Aorta (tissue), 5 donors: ENCODE measurements at regions not wholly inside any gene's neighbourhood (a gene's known extent, or its start where the extent isn't known, plus 50 kb on each side); places are given as distances from the start of the nearest gene placed in this dataset.

Experiments used
- ATAC-seq: fragments of 200-7000 bp; cut with Tn5 transposase; one replicate; pipeline ENCODE4 v1.9.1; 2022; ENCODE audit warnings: moderate library complexity; ENCODE audit not compliant: low FRiP score
- DNase-seq, 2 donors: peaks; one replicate each; pipeline ENCODE4 v3.0.0-alpha.2; 2020
- H3K27ac ChIP-seq, 2 donors: one replicate each; pipeline ENCODE4 v1.5.1; 2013; ENCODE audit warnings: low read length in 2 of 2, mild to moderate bottlenecking in 2 of 2, moderate library complexity in 2 of 2, control low read depth in 1 of 2, inconsistent platforms in 1 of 2, low read depth in 1 of 2
- H3K27me3 ChIP-seq, 2 donors: one replicate each; pipeline ENCODE4 v1.6.1; 2013; ENCODE audit warnings: control low read depth in 1 of 2, low read length in 1 of 2, mild to moderate bottlenecking in 1 of 2, moderate library complexity in 1 of 2; ENCODE audit not compliant: insufficient read depth in 2 of 2, control insufficient read depth in 1 of 2
- H3K36me3 ChIP-seq, 2 donors: one replicate each; pipeline ENCODE4 v1.6.1; 2013; ENCODE audit warnings: control low read depth in 1 of 2, low read length in 1 of 2, mild to moderate bottlenecking in 1 of 2; ENCODE audit not compliant: insufficient read depth in 2 of 2, control insufficient read depth in 1 of 2
- H3K4me1 ChIP-seq, 2 donors: one replicate each; pipeline ENCODE4 v1.6.1; 2013; ENCODE audit warnings: low read length in 2 of 2, control low read depth in 1 of 2, mild to moderate bottlenecking in 1 of 2, moderate library complexity in 1 of 2; ENCODE audit not compliant: insufficient read depth in 2 of 2, control insufficient read depth in 1 of 2
- H3K4me3 ChIP-seq, 2 donors: one replicate each; pipeline ENCODE4 v1.5.1; 2013; ENCODE audit warnings: low read length in 2 of 2, control low read depth in 1 of 2, mild to moderate bottlenecking in 1 of 2
- H3K9me3 ChIP-seq: one replicate; pipeline ENCODE4 v1.6.1; 2013; ENCODE audit warnings: mild to moderate bottlenecking, low read length; ENCODE audit not compliant: control insufficient read depth
- WGBS, 2 donors: extraction: QIAGEN DNeasy Blood & Tissue Kit; methylation state at CpG; one replicate each; pipeline ENCODE4 v1.1.7; 2013; 5-methylcytosine and 5-hydroxymethylcytosine counted together
- intact Hi-C, 2 donors: fragments of 100-400 bp; cut with DNase I; formaldehyde crosslinking; loops; one replicate each; pipeline versions ENCODE4 v1.14.2 to v1.15.0; 2022
- donor health status: healthy with polysubstance abuse.
- donor health status: Bipolar disorder and iron deficiency.
- donor health status: DM: no; HTN: no; CAD: no.
- donor health status: DM: no; HTN: no; CAD: no.
- donor health status: DM: yes; HTN: yes; CAD: no.

- 93 to 94% methylated on average over 13 of the region's 13 CpGs for WGBS, 2 donors
- intact Hi-C loops, result no loop called here
- H3K27ac ChIP-seq, result no peak overlapping the region
- ATAC-seq (no peak), DNase-seq (no peak)
- H3K4me1 ChIP-seq, result no peaks in the 10 kb centered on the region
- H3K36me3 ChIP-seq, result no peaks in the 10 kb centered on the region
- no peak overlapping the region for H3K4me3 ChIP-seq
- no peaks in the 10 kb centered on the region for H3K9me3 ChIP-seq
- H3K27me3 ChIP-seq, result no peaks in the 10 kb centered on the region
Observed at GRCh38 chr2:236396818-236397350, 132.7 kb upstream of the ASB18 start.

GRCh38 chr2:236397681-236398080, 133.5 kb upstream of the ASB18 start:
- WGBS, 2 donors, result 90 to 92% methylated on average over 4 of the region's 4 CpGs
- Histone ChIP-seq H3K4me1 (no peaks in the 10 kb centered on the region), H3K9me3 (no peaks in the 10 kb centered on the region), H3K27me3 (no peaks in the 10 kb centered on the region), H3K4me3 (no peak overlapping the region), H3K36me3 (no peaks in the 10 kb centered on the region), H3K27ac (no peak overlapping the region)
- ATAC-seq (no peak), DNase-seq (no peak)
- intact Hi-C loops, result no loop called here

- Histone ChIP-seq H3K36me3 (no peaks in the 10 kb centered on the region), H3K9me3 (no peaks in the 10 kb centered on the region), H3K27ac (no peak overlapping the region), H3K27me3 (no peaks in the 10 kb centered on the region), H3K4me3 (no peak overlapping the region), H3K4me1 (no peaks in the 10 kb centered on the region)
- DNase-seq (no peak), ATAC-seq (no peak)
- intact Hi-C loops, result no loop called here
- WGBS, 2 donors, result 91 to 97% methylated on average over 15 of the region's 15 CpGs
Observed at GRCh38 chr2:236399409-236399808, 135.2 kb upstream of the ASB18 start.

- H3K9me3 ChIP-seq, result no peaks in the 10 kb centered on the region
- H3K4me3 ChIP-seq, result no peak overlapping the region
- no peak overlapping the region for H3K27ac ChIP-seq
- H3K4me1 ChIP-seq, result no peaks in the 10 kb centered on the region
- no peak for ATAC-seq
- H3K27me3 ChIP-seq, result no peaks in the 10 kb centered on the region
- WGBS, 2 donors, result 95 to 96% methylated on average over 10 of the region's 10 CpGs
- DNase-seq, result no peak
- no peaks in the 10 kb centered on the region for H3K36me3 ChIP-seq
- intact Hi-C loops, result no loop called here
Observed at GRCh38 chr2:236400046-236400574, 135.9 kb upstream of the ASB18 start.

GRCh38 chr2:236400594-236401360, 136.6 kb upstream of the ASB18 start:
- no peak overlapping the region for H3K27ac ChIP-seq
- intact Hi-C loops, result no loop called here
- no peaks in the 10 kb centered on the region for H3K4me1 ChIP-seq
- DNase-seq, result no peak
- no peak for ATAC-seq
- 92 to 95% methylated on average over 20 of the region's 20 CpGs for WGBS, 2 donors
- H3K36me3 ChIP-seq, result no peaks in the 10 kb centered on the region
- no peaks in the 10 kb centered on the region for H3K9me3 ChIP-seq
- no peaks in the 10 kb centered on the region for H3K27me3 ChIP-seq
- H3K4me3 ChIP-seq, result no peak overlapping the region

- 80 to 83% methylated on average over 12 of the region's 12 CpGs for WGBS, 2 donors
- intact Hi-C loops, result no loop called here
Observed at GRCh38 chr2:236402033-236402790, 138.0 kb upstream of the ASB18 start.

GRCh38 chr2:236403125-236403524, 138.9 kb upstream of the ASB18 start:
- ATAC-seq, result no peak
- Histone ChIP-seq H3K9me3 (peaks cover under 1% of the 10 kb centered on the region), H3K4me1 (no peaks in the 10 kb centered on the region), H3K36me3 (no peaks in the 10 kb centered on the region), H3K27me3 (no peaks in the 10 kb centered on the region), H3K27ac (no peak overlapping the region), H3K4me3 (no peak overlapping the region)
- no peak for DNase-seq
- 92 to 94% methylated on average over 4 of the region's 4 CpGs for WGBS, 2 donors
- intact Hi-C loops, result no loop called here

More at GRCh38 chr2:236402033-236402790, 138.0 kb upstream of the ASB18 start:
- Histone ChIP-seq H3K9me3 (no peaks in the 10 kb centered on the region), H3K36me3 (no peaks in the 10 kb centered on the region), H3K4me3 (no peak overlapping the region), H3K4me1 (no peaks in the 10 kb centered on the region), H3K27ac (no peak overlapping the region), H3K27me3 (no peaks in the 10 kb centered on the region)
- ATAC-seq (no peak), DNase-seq (no peak)

GRCh38 chr2:236403811-236404210, 139.6 kb upstream of the ASB18 start:
- no peak overlapping the region for H3K4me3 ChIP-seq
- intact Hi-C loops, result no loop called here
- H3K27me3 ChIP-seq, result no peaks in the 10 kb centered on the region
- no peak overlapping the region for H3K27ac ChIP-seq
- peaks cover 3% of the 10 kb centered on the region for H3K9me3 ChIP-seq
- no peaks in the 10 kb centered on the region for H3K36me3 ChIP-seq
- 92 to 93% methylated on average over 10 of the region's 10 CpGs for WGBS, 2 donors
- DNase-seq (no peak), ATAC-seq (no peak)
- no peaks in the 10 kb centered on the region for H3K4me1 ChIP-seq
